K562 (cell line): ENCODE measurements at regions not wholly inside any gene's neighbourhood (a gene's known extent, or its start where the extent isn't known, plus 50 kb on each side); places are given as distances from the start of the nearest gene placed in this dataset.

Experiments used
- ATAC-seq: fragments of 200-7000 bp; cut with Tn5 transposase; 3 replicates; pipeline ENCODE4 v1.9.1; 2020; ENCODE audit warnings: moderate library complexity
- BruUV-seq: library from RNA; stranded (reverse); fragments of 400-500 nt; replicated peaks from 2 replicates; lab custom pipeline; 2021; lab: Mats Ljungman, UMichigan
- CTCF ChIA-PET: fragments of 300-600 bp; formaldehyde crosslinking; extraction: SDS; loops from one replicate; lab custom pipeline; 2021; ENCODE audit warnings: low intra/inter-chr PET ratio; lab: Yijun Ruan, JAX
- POLR2A ChIA-PET: fragments of 300-600, 350-650 bp; sonication (Branson Sonifier 250); formaldehyde crosslinking; extraction: SDS; loops from one replicate; lab custom pipeline; 2021; ENCODE audit warnings: antibody characterized with exemption, inconsistent platforms; lab: Yijun Ruan, JAX
- DNase-seq, 4 experiments: peaks; one replicate each; pipeline versions ENCODE4 v3.0.0 to v3.0.0-alpha.2; 2011 to 2018; ENCODE audit warnings: low spot score in 3 of 4, mixed read lengths in 3 of 4; ENCODE audit errors: extremely low read depth in 1 of 4
- FAIRE-seq: peaks from 2 replicates; lab custom pipeline; 2011; peaks lifted over from hg19 to GRCh38; lab: Jason Lieb, UNC
- H2AFZ ChIP-seq: 2 replicates; pipeline ENCODE4 v1.6.0; 2011; ENCODE audit warnings: low read depth, low read length, control low read depth, inconsistent platforms
- H3K27ac ChIP-seq: fragments of 200-600 bp; 3 replicates; pipeline ENCODE4 v1.8.0; 2011; ENCODE audit warnings: low read depth, mild to moderate bottlenecking, control low read depth, inconsistent platforms, low read length, moderate library complexity, mixed read lengths; ENCODE audit errors: extremely low read depth
- H3K27me3 ChIP-seq, 2 experiments: fragments of 300-600 bp in 1 of 2; 2 replicates in 1 of 2; 3 replicates in 1 of 2; pipeline versions ENCODE4 v1.6.0 to v1.8.0; 2011; ENCODE audit warnings: inconsistent platforms in 2 of 2, low read length in 2 of 2, mild to moderate bottlenecking in 1 of 2, mixed read lengths in 1 of 2, moderate library complexity in 1 of 2; ENCODE audit not compliant: control insufficient read depth in 2 of 2, insufficient read depth in 2 of 2
- H3K36me3 ChIP-seq: fragments of 300-600 bp; 3 replicates; pipeline ENCODE4 v1.8.0; 2011; ENCODE audit warnings: mild to moderate bottlenecking, low read length, inconsistent platforms; ENCODE audit not compliant: control insufficient read depth, insufficient read depth
- H3K4me1 ChIP-seq, 2 experiments: fragments of 200-600 bp in 1 of 2; replicated peaks in 1 of 2; 2 replicates in 1 of 2; 3 replicates in 1 of 2; pipeline versions ENCODE4 v1.5.1 to v1.8.0; 2011; ENCODE audit warnings: inconsistent platforms in 2 of 2, low read length in 2 of 2, mild to moderate bottlenecking in 1 of 2, mixed read lengths in 1 of 2, moderate library complexity in 1 of 2; ENCODE audit not compliant: control insufficient read depth in 2 of 2, insufficient read depth in 2 of 2
- H3K4me2 ChIP-seq: 2 replicates; pipeline ENCODE4 v1.6.1; 2011; ENCODE audit warnings: low read length, control low read depth, inconsistent platforms, mixed read lengths; ENCODE audit not compliant: insufficient read depth
- H3K4me3 ChIP-seq: fragments of 200-600 bp; sonication (generic), shearing (Covaris generic); 2 replicates; pipeline ENCODE4 v1.5.1; 2016; ENCODE audit warnings: control low read depth, inconsistent platforms
- H3K79me2 ChIP-seq: fragments of 200-600 bp; 3 replicates; pipeline ENCODE4 v1.8.0; 2011; ENCODE audit warnings: low read length, inconsistent platforms; ENCODE audit not compliant: control insufficient read depth, insufficient read depth
- H3K9ac ChIP-seq, 2 experiments: 2 replicates each; pipeline versions ENCODE4 v1.6.0 to v1.6.1; 2011; ENCODE audit warnings: low read depth in 2 of 2, low read length in 2 of 2, control low read depth in 1 of 2, inconsistent platforms in 1 of 2, mild to moderate bottlenecking in 1 of 2, mixed read lengths in 1 of 2; ENCODE audit not compliant: insufficient read depth in 1 of 2
- H3K9me1 ChIP-seq: one replicate; pipeline ENCODE4 v1.6.0; 2011; ENCODE audit warnings: inconsistent platforms, mild to moderate bottlenecking, low read length, moderate library complexity; ENCODE audit not compliant: control insufficient read depth, insufficient read depth
- H3K9me3 ChIP-seq: replicated peaks from 2 replicates; pipeline ENCODE4 v1.5.1; 2011; ENCODE audit warnings: low read depth, low read length, inconsistent platforms; ENCODE audit not compliant: control insufficient read depth, insufficient read depth
- H4K20me1 ChIP-seq: replicated peaks from 2 replicates; pipeline ENCODE4 v1.6.1; 2011; ENCODE audit warnings: low read length, inconsistent platforms, mixed read lengths; ENCODE audit not compliant: control insufficient read depth, insufficient read depth
- BDP1 ChIP-seq: IDR thresholded peaks from 3 replicates; pipeline ENCODE4 v1.6.1; 2011; ENCODE audit not compliant: insufficient read length, insufficient read depth
- CEBPB ChIP-seq: fragments of 450-650 bp; IDR thresholded peaks from 2 replicates; pipeline ENCODE4 v1.6.1; 2016; ENCODE audit warnings: missing genetic modification characterization, missing compliant biosample characterization
- CSDE1 ChIP-seq, 2 experiments: fragments of 450-650 bp; IDR thresholded peaks; 2 replicates each; pipeline ENCODE4 v1.6.1; 2016; ENCODE audit warnings: mild to moderate bottlenecking in 1 of 2
- FOXA1 ChIP-seq: fragments of 450-650 bp; IDR thresholded peaks from 2 replicates; pipeline ENCODE4 v1.6.1; 2016; ENCODE audit warnings: mild to moderate bottlenecking, borderline replicate concordance
- FOXK1 ChIP-seq: sonication (generic); formaldehyde crosslinking; IDR thresholded peaks from 2 replicates; pipeline ENCODE4 v1.8.0; 2022; ENCODE audit warnings: missing genetic modification reagents, mild to moderate bottlenecking, borderline replicate concordance
- FOXK2 ChIP-seq, 2 experiments: fragments of 450-650 bp; IDR thresholded peaks in 1 of 2; conservative IDR thresholded peaks in 1 of 2; 2 replicates each; pipeline ENCODE4 v1.6.1; 2016; ENCODE audit warnings: low read depth in 2 of 2, mild to moderate bottlenecking in 1 of 2
- GTF2F1 ChIP-seq: IDR thresholded peaks from 2 replicates; pipeline ENCODE4 v1.6.1; 2011; ENCODE audit warnings: low read depth, low read length, improper control_type of control experiment
- L3MBTL2 ChIP-seq: fragments of 450-650 bp; IDR thresholded peaks from 2 replicates; pipeline ENCODE4 v1.6.1; 2016; ENCODE audit warnings: mild to moderate bottlenecking, moderate library complexity
- NCOR1 ChIP-seq: fragments of 450-650 bp; IDR thresholded peaks from 2 replicates; pipeline ENCODE4 v1.6.1; 2016; ENCODE audit warnings: mild to moderate bottlenecking, moderate library complexity
- PURB ChIP-seq: sonication (generic); formaldehyde crosslinking; IDR thresholded peaks from 2 replicates; pipeline ENCODE4 v1.9.0; 2021; ENCODE audit warnings: low read depth, mild to moderate bottlenecking, missing genetic modification reagents
- RNF2 ChIP-seq: sonication (generic); IDR thresholded peaks from 2 replicates; pipeline ENCODE4 v1.6.1; 2016
- ZNF140 ChIP-seq: fragments of 250-450 bp; sonication (Bioruptor Pico); IDR thresholded peaks from 2 replicates; pipeline ENCODE4 v1.8.0; 2021; ENCODE audit warnings: moderate library complexity, mild to moderate bottlenecking, inconsistent platforms
- ZNF644 ChIP-seq: fragments of 200-800 bp; sonication (Bioruptor generic); IDR thresholded peaks from 2 replicates; pipeline ENCODE4 v1.6.1; 2016; ENCODE audit warnings: low read depth, missing genetic modification characterization, missing compliant biosample characterization
- WGBS: fragments of 100-300 bp; shearing (Covaris generic); methylation state at CpG from one replicate; pipeline ENCODE4 v1.1.6; 2016; ENCODE audit warnings: low coverage, mixed read lengths; ENCODE audit not compliant: insufficient coverage; ENCODE audit errors: missing lambda C conversion rate; 5-methylcytosine and 5-hydroxymethylcytosine counted together
- in situ Hi-C: fragments of 300-500 bp; cut with MboI; formaldehyde crosslinking; loops from 4 replicates; pipeline ENCODE4 v1.15.0; 2018; ENCODE audit warnings: inconsistent platforms, mixed read lengths
- intact Hi-C: fragments of 100-400 bp; cut with micrococcal nuclease; formaldehyde crosslinking; loops from 2 replicates; pipeline ENCODE4 v1.14.2; 2022
- TF ChIP-seq, protein P1 (sequence below): fragments of 450-650 bp; IDR thresholded peaks from 2 replicates; pipeline ENCODE4 v1.6.1; 2017; ENCODE audit warnings: antibody characterized with exemption, mild to moderate bottlenecking
- TF ChIP-seq, protein P2 (sequence below): conservative IDR thresholded peaks from 2 replicates; pipeline ENCODE4 v1.6.1; 2011; ENCODE audit warnings: low read depth, mild to moderate bottlenecking, low read length; ENCODE audit not compliant: control insufficient read depth
- TF ChIP-seq, protein P3 (sequence below): sonication (generic); formaldehyde crosslinking; IDR thresholded peaks from 2 replicates; pipeline ENCODE4 v1.8.0; 2022; ENCODE audit warnings: missing genetic modification reagents, mild to moderate bottlenecking, borderline replicate concordance

DNA sequence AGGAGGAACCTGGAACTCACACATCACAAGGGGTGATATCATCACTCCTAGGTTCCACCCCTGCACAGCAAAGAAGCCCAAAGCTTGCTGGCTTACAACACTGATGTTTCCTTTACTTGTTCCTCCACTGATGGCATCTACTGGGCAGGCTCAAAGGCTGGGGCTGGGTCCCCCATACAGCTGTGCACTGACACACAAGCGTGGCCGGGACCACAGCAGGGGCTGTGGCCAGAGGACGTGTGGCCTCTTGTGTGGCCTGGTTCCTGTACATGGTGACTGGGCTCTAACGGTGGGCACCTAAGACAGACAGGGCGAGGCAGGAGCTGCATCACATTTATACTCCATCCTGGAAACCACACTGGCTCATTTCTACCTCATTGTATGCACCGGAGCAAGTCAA is 264.4 kb upstream of the FOXF1 start:
- H3K79me2 ChIP-seq, result no peaks in the 10 kb centered on the region
- in situ Hi-C loops, result no loop called here
- H4K20me1 ChIP-seq, result no peaks in the 10 kb centered on the region
- CTCF ChIA-PET, result no interaction called here
- no peaks in the 10 kb centered on the region for H3K36me3 ChIP-seq
- no peak for DNase-seq
- no TSS peak for BruUV-seq
- no peak for FAIRE-seq
- TF ChIP-seq, protein P1, sequence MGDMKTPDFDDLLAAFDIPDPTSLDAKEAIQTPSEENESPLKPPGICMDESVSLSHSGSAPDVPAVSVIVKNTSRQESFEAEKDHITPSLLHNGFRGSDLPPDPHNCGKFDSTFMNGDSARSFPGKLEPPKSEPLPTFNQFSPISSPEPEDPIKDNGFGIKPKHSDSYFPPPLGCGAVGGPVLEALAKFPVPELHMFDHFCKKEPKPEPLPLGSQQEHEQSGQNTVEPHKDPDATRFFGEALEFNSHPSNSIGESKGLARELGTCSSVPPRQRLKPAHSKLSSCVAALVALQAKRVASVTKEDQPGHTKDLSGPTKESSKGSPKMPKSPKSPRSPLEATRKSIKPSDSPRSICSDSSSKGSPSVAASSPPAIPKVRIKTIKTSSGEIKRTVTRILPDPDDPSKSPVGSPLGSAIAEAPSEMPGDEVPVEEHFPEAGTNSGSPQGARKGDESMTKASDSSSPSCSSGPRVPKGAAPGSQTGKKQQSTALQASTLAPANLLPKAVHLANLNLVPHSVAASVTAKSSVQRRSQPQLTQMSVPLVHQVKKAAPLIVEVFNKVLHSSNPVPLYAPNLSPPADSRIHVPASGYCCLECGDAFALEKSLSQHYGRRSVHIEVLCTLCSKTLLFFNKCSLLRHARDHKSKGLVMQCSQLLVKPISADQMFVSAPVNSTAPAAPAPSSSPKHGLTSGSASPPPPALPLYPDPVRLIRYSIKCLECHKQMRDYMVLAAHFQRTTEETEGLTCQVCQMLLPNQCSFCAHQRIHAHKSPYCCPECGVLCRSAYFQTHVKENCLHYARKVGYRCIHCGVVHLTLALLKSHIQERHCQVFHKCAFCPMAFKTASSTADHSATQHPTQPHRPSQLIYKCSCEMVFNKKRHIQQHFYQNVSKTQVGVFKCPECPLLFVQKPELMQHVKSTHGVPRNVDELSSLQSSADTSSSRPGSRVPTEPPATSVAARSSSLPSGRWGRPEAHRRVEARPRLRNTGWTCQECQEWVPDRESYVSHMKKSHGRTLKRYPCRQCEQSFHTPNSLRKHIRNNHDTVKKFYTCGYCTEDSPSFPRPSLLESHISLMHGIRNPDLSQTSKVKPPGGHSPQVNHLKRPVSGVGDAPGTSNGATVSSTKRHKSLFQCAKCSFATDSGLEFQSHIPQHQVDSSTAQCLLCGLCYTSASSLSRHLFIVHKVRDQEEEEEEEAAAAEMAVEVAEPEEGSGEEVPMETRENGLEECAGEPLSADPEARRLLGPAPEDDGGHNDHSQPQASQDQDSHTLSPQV, result no peak
- TF ChIP-seq FOXA1 (no peak), GTF2F1 (no peak), FOXK2 (conservative IDR thresholded peaks at IDR 0.05 in 1 of 2, IDR thresholded peaks at IDR 0.05 in 1 of 2; ENCODE audit: low read depth in 2 of 2) (no peak), PURB (CRISPR knock-in tag) (no peak), ZNF140 (CRISPR knock-in tag) (no peak), FOXK1 (CRISPR knock-in tag) (no peak), BDP1 (no peak), CEBPB (tag) (no peak), ZNF644 (no peak), CSDE1 (IDR thresholded peaks at IDR 0.05) (no peak), RNF2 (no peak), NCOR1 (no peak), L3MBTL2 (no peak)
- TF ChIP-seq, protein P2, sequence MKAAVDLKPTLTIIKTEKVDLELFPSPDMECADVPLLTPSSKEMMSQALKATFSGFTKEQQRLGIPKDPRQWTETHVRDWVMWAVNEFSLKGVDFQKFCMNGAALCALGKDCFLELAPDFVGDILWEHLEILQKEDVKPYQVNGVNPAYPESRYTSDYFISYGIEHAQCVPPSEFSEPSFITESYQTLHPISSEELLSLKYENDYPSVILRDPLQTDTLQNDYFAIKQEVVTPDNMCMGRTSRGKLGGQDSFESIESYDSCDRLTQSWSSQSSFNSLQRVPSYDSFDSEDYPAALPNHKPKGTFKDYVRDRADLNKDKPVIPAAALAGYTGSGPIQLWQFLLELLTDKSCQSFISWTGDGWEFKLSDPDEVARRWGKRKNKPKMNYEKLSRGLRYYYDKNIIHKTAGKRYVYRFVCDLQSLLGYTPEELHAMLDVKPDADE, result no peak
- TF ChIP-seq, protein P3, sequence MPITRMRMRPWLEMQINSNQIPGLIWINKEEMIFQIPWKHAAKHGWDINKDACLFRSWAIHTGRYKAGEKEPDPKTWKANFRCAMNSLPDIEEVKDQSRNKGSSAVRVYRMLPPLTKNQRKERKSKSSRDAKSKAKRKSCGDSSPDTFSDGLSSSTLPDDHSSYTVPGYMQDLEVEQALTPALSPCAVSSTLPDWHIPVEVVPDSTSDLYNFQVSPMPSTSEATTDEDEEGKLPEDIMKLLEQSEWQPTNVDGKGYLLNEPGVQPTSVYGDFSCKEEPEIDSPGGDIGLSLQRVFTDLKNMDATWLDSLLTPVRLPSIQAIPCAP, result no peak
- H3K4me3 ChIP-seq, result no peak overlapping the region
- no peaks in the 10 kb centered on the region for H3K4me1 ChIP-seq
- no peaks in the 10 kb centered on the region for H3K9me1 ChIP-seq
- no peak overlapping the region for H3K4me2 ChIP-seq
- WGBS, result 1% methylated on average over 6 of the region's 6 CpGs
- no peak overlapping the region for H2AFZ ChIP-seq
- H3K27ac ChIP-seq, result no peak overlapping the region
- POLR2A ChIA-PET, result no interaction called here
- peaks cover 4 to 56% of the 10 kb centered on the region in 2 experiments; a peak in 4 of 5 replicates for H3K27me3 ChIP-seq
- H3K9me3 ChIP-seq, result no peaks in the 10 kb centered on the region
- no peak for ATAC-seq
- H3K9ac ChIP-seq, result no peak overlapping the region
- intact Hi-C loops, result no loop called here
